RCC 7860 (cell line): ENCODE measurements at regions not wholly inside any gene's neighbourhood (a gene's known extent, or its start where the extent isn't known, plus 50 kb on each side); places are given as distances from the start of the nearest gene placed in this dataset.
A peak's percentile ranks its signal among the peaks of the same experiment; 100 is the strongest.

ENCODE experiments used
- DNase-seq: peaks from one replicate; pipeline ENCODE4 v3.0.0-alpha.2; 2015; ENCODE audit warnings: low spot score
- FAIRE-seq: peaks from 2 replicates; lab custom pipeline; 2012; peaks lifted over from hg19 to GRCh38; lab: Jason Lieb, UNC

GRCh38 chr2:120401275-120402066 is 55.5 kb downstream of the INHBB start:
- DNase-seq (no peak), FAIRE-seq (no peak)

GRCh38 chr2:120402067-120402433 is 56.1 kb downstream of the INHBB start:
- DNase-seq (no peak), FAIRE-seq (no peak)

GRCh38 chr2:120402508-120402907 is 56.6 kb downstream of the INHBB start:
- no peak for FAIRE-seq
- no peak for DNase-seq

- FAIRE-seq (no peak), DNase-seq (no peak)
Measured at GRCh38 chr2:120403261-120403660, 57.3 kb downstream of the INHBB start.

- DNase-seq (peak; percentile 60), FAIRE-seq (no peak)
Measured at GRCh38 chr2:120403676-120404075, 57.7 kb downstream of the INHBB start.

- FAIRE-seq (no peak), DNase-seq (no peak)
Measured at GRCh38 chr2:120404274-120404673, 58.3 kb downstream of the INHBB start.

- no peak for FAIRE-seq
- DNase-seq: no peak
Measured at GRCh38 chr2:120404941-120405758, 59.2 kb downstream of the INHBB start.

- no peak for DNase-seq
- no peak for FAIRE-seq
Measured at GRCh38 chr2:120405759-120406099, 59.8 kb downstream of the INHBB start.

GRCh38 chr2:120406566-120406965 is 60.6 kb downstream of the INHBB start:
- no peak for FAIRE-seq
- no peak for DNase-seq

- FAIRE-seq (no peak), DNase-seq (no peak)
Measured at GRCh38 chr2:120410487-120410886, 64.6 kb downstream of the INHBB start.

- FAIRE-seq: no peak
- DNase-seq: no peak
Measured at GRCh38 chr2:120415060-120415459, 69.1 kb downstream of the INHBB start.

- no peak for FAIRE-seq
Measured at GRCh38 chr2:120415728-120416509, 70.0 kb downstream of the INHBB start.

GRCh38 chr2:120418174-120418787 is 72.3 kb downstream of the INHBB start:
- FAIRE-seq (no peak), DNase-seq (no peak)

More at GRCh38 chr2:120415728-120416509, 70.0 kb downstream of the INHBB start:
- no peak for DNase-seq

- no peak for FAIRE-seq
- no peak for DNase-seq
Measured at GRCh38 chr2:120419073-120419472, 73.1 kb downstream of the INHBB start.

GRCh38 chr2:120419955-120420354 is 74.0 kb downstream of the INHBB start:
- DNase-seq: no peak
- FAIRE-seq: no peak

GRCh38 chr2:120421126-120421829 is 75.3 kb downstream of the INHBB start:
- FAIRE-seq (no peak), DNase-seq (no peak)

- no peak for DNase-seq
- no peak for FAIRE-seq
Measured at GRCh38 chr2:120421830-120422175, 75.9 kb downstream of the INHBB start.

- FAIRE-seq (no peak), DNase-seq (no peak)
Measured at GRCh38 chr2:120422465-120423160, 76.7 kb downstream of the INHBB start.

- no peak for DNase-seq
- no peak for FAIRE-seq
Measured at GRCh38 chr2:120423167-120423943, 77.4 kb downstream of the INHBB start.
